DND-41 (cell line): ENCODE measurements at regions not wholly inside any gene's neighbourhood (a gene's known extent, or its start where the extent isn't known, plus 50 kb on each side); places are given as distances from the start of the nearest gene placed in this dataset.

Experiments used
- ATAC-seq: fragments of 200-7000 bp; cut with Tn5 transposase; 3 replicates; pipeline ENCODE4 v1.9.1; 2021; ENCODE audit warnings: low read depth; ENCODE audit not compliant: insufficient read depth
- DNase-seq: peaks from one replicate; pipeline ENCODE4 v3.0.0-alpha.2; 2020
- H2AFZ ChIP-seq: 2 replicates; pipeline ENCODE4 v1.6.0; 2012; ENCODE audit warnings: low read depth, low read length
- H3K27ac ChIP-seq: 2 replicates; pipeline ENCODE4 v1.5.1; 2012; ENCODE audit warnings: low read length, inconsistent platforms
- H3K27me3 ChIP-seq: fragments of 200-600 bp; sonication (generic); 2 replicates; pipeline ENCODE4 v1.6.0; 2012; ENCODE audit warnings: low read length, mild to moderate bottlenecking, inconsistent platforms; ENCODE audit not compliant: insufficient read depth, poor library complexity
- H3K36me3 ChIP-seq: 2 replicates; pipeline ENCODE4 v1.5.1; 2012; ENCODE audit warnings: low read length, inconsistent platforms; ENCODE audit not compliant: insufficient read depth
- H3K4me1 ChIP-seq: 2 replicates; pipeline ENCODE4 v1.5.1; 2012; ENCODE audit warnings: mild to moderate bottlenecking, low read length; ENCODE audit not compliant: insufficient read depth
- H3K4me2 ChIP-seq: 2 replicates; pipeline ENCODE4 v1.6.0; 2012; ENCODE audit warnings: mild to moderate bottlenecking, moderate library complexity, low read length, inconsistent platforms; ENCODE audit not compliant: insufficient read depth
- H3K4me3 ChIP-seq, 2 experiments: fragments of 200-600 bp in 1 of 2; shearing (Covaris generic) in 1 of 2; 2 replicates each; pipeline ENCODE4 v1.5.1; 2012 to 2016; ENCODE audit warnings: inconsistent platforms in 2 of 2, low read length in 2 of 2, mild to moderate bottlenecking in 2 of 2, low read depth in 1 of 2, moderate library complexity in 1 of 2
- H3K79me2 ChIP-seq: 2 replicates; pipeline ENCODE4 v1.6.0; 2012; ENCODE audit warnings: low read length, inconsistent platforms; ENCODE audit not compliant: insufficient read depth
- H3K9ac ChIP-seq: 2 replicates; pipeline ENCODE4 v1.6.0; 2012; ENCODE audit warnings: low read depth, mild to moderate bottlenecking, inconsistent platforms, low read length, moderate library complexity
- H3K9me3 ChIP-seq: 2 replicates; pipeline ENCODE4 v1.5.1; 2012; ENCODE audit warnings: low read length, moderate library complexity, mild to moderate bottlenecking, inconsistent platforms; ENCODE audit not compliant: insufficient read depth, severe bottlenecking
- H4K20me1 ChIP-seq: 2 replicates; pipeline ENCODE4 v1.6.0; 2012; ENCODE audit warnings: low read length; ENCODE audit not compliant: insufficient read depth
- EZH2 ChIP-seq: IDR thresholded peaks from 3 replicates; pipeline ENCODE4 v1.6.1; 2012; ENCODE audit warnings: borderline replicate concordance, low read depth, mild to moderate bottlenecking, moderate library complexity, low read length, inconsistent platforms; ENCODE audit not compliant: severe bottlenecking
- TF ChIP-seq, protein P1 (sequence below): IDR thresholded peaks from 2 replicates; pipeline ENCODE4 v1.5.1; 2012; ENCODE audit warnings: borderline replicate concordance, low read length, moderate library complexity, mild to moderate bottlenecking; ENCODE audit not compliant: poor library complexity, severe bottlenecking; ENCODE audit errors: extremely low read depth

DNA sequence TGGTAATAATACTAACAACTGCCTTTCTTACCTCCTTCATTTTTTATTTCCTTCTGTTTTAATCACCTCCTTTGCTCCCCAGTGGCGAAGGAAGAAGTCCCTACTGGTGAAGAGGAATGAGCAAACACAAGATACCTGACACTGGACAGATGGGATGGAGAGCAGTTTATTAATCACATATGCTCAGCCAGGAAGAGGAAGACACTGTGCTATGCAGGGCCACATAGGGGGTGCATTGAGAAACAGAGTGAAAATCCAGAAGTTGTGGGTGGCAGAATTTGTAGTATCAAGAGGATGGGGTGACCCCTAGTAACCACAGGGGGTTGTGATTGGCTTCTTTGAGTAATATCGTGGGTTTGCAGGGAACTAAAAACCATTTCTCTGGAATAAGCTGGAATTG, 1041.9 kb downstream of the OTOL1 start:
- no peak overlapping the region for H3K4me3 ChIP-seq
- H3K4me1 ChIP-seq, result peaks cover 4% of the 10 kb centered on the region; the same call in 1 of the 2 replicates
- no peaks in the 10 kb centered on the region for H3K36me3 ChIP-seq
- no peaks in the 10 kb centered on the region for H3K79me2 ChIP-seq
- H3K4me2 ChIP-seq, result no peak overlapping the region
- H4K20me1 ChIP-seq, result no peaks in the 10 kb centered on the region
- H2AFZ ChIP-seq, result no peak overlapping the region
- H3K9me3 ChIP-seq, result no peaks in the 10 kb centered on the region
- ATAC-seq, result no peak
- H3K27me3 ChIP-seq, result no peaks in the 10 kb centered on the region
- no peak overlapping the region for H3K27ac ChIP-seq
- no peak for TF ChIP-seq EZH2
- H3K9ac ChIP-seq, result no peak overlapping the region
- DNase-seq, result no peak

DNA sequence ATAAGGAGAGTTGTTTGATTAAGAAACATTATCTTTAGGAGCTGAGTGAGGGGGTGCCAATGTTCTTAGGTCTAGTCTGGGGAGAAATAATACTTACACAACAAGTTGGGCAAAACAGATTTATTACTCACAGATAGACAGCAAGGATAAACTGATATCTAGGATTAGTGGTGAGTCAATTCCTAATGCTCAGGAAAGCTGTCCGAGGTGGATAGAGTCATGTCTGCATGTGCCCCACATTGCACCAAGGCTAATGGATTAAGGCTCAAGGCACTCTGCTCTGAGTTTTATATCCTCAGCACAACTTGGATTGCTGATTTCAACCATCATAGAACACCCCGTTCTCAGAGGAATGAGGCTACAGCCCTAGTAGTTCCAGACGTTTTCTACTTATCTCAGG, 1042.3 kb downstream of the OTOL1 start:
- no peak for ATAC-seq
- Histone ChIP-seq H3K4me3 (no peak overlapping the region), H3K27me3 (no peaks in the 10 kb centered on the region), H3K9ac (no peak overlapping the region), H3K79me2 (no peaks in the 10 kb centered on the region), H3K4me2 (no peak overlapping the region), H2AFZ (no peak overlapping the region), H3K4me1 (0 out of 2 replicates have a peak, but pooled peaks cover under 1% of the 10 kb centered on the region), H4K20me1 (no peaks in the 10 kb centered on the region), H3K27ac (no peak overlapping the region), H3K36me3 (no peaks in the 10 kb centered on the region), H3K9me3 (no peaks in the 10 kb centered on the region)
- no peak for DNase-seq
- no peak for TF ChIP-seq EZH2
- TF ChIP-seq, protein P1, sequence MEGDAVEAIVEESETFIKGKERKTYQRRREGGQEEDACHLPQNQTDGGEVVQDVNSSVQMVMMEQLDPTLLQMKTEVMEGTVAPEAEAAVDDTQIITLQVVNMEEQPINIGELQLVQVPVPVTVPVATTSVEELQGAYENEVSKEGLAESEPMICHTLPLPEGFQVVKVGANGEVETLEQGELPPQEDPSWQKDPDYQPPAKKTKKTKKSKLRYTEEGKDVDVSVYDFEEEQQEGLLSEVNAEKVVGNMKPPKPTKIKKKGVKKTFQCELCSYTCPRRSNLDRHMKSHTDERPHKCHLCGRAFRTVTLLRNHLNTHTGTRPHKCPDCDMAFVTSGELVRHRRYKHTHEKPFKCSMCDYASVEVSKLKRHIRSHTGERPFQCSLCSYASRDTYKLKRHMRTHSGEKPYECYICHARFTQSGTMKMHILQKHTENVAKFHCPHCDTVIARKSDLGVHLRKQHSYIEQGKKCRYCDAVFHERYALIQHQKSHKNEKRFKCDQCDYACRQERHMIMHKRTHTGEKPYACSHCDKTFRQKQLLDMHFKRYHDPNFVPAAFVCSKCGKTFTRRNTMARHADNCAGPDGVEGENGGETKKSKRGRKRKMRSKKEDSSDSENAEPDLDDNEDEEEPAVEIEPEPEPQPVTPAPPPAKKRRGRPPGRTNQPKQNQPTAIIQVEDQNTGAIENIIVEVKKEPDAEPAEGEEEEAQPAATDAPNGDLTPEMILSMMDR, result no peak

DNA sequence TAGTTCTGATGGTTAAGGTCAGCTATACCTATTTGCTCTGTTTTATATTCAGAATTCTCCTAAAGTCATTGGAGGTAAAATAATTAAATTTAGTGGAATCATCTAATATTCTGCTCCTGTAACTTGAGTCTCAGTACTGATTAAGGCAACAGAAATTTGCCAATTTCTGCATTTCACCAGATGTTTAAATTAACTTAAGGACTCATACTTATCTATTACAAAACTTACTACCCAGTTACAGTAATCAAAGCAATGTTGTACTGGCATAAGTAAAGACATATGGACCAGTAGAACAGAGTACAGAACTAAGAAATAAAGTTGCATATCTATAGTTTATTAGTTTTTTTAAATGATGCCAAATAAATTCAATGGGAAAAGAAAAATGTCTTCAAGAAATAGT, 1043.8 kb downstream of the OTOL1 start:
- Histone ChIP-seq H3K9me3 (no peaks in the 10 kb centered on the region), H3K4me3 (no peak overlapping the region), H3K4me1 (no peaks in the 10 kb centered on the region), H3K9ac (no peak overlapping the region), H3K27me3 (no peaks in the 10 kb centered on the region), H4K20me1 (no peaks in the 10 kb centered on the region), H2AFZ (no peak overlapping the region), H3K79me2 (no peaks in the 10 kb centered on the region), H3K4me2 (no peak overlapping the region), H3K36me3 (no peaks in the 10 kb centered on the region), H3K27ac (no peak overlapping the region)
- DNase-seq, result no peak
- TF ChIP-seq EZH2, result no peak
- TF ChIP-seq, protein P1, result no peak
- no peak for ATAC-seq

DNA sequence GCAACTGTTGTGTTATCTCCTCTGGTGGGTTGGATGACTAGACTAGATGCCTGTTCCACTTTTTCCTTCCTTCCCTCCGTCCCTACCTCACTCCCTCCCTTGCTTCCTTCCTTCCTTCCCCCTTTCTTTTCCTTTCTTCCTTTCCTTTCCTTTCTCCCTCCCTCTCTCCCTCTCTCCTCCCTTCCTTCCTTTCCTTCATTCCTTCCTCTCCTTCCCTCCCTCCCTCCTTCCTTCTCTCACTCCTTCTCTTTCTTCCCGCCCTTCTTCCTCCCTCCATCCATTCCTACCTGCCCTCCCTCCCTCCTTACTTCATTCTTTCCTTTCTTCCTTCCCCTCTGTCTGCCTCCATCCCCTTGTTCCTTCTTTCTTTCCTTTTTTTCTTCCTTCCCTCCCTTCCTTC, 1045.3 kb downstream of the OTOL1 start:
- DNase-seq (no peak), ATAC-seq (no peak)
- Histone ChIP-seq H3K4me1 (no peaks in the 10 kb centered on the region), H3K9ac (no peak overlapping the region), H3K4me2 (no peak overlapping the region), H4K20me1 (no peaks in the 10 kb centered on the region), H3K79me2 (no peaks in the 10 kb centered on the region), H3K27me3 (no peaks in the 10 kb centered on the region), H3K9me3 (no peaks in the 10 kb centered on the region), H3K36me3 (no peaks in the 10 kb centered on the region), H2AFZ (no peak overlapping the region), H3K27ac (no peak overlapping the region; the same call in 1 of the 2 replicates), H3K4me3 (no peak overlapping the region)
- TF ChIP-seq, protein P1, result no peak
- no peak for TF ChIP-seq EZH2
